Glomerular endothelial cell (primary cell): ENCODE measurements at regions not wholly inside any gene's neighbourhood (a gene's known extent, or its start where the extent isn't known, plus 50 kb on each side); places are given as distances from the start of the nearest gene placed in this dataset.

Experiments
- DNase-seq: peaks from one replicate; pipeline ENCODE4 v3.0.0-alpha.2; 2011; ENCODE audit warnings: low read depth, low spot score; ENCODE audit errors: extremely low read depth

DNA sequence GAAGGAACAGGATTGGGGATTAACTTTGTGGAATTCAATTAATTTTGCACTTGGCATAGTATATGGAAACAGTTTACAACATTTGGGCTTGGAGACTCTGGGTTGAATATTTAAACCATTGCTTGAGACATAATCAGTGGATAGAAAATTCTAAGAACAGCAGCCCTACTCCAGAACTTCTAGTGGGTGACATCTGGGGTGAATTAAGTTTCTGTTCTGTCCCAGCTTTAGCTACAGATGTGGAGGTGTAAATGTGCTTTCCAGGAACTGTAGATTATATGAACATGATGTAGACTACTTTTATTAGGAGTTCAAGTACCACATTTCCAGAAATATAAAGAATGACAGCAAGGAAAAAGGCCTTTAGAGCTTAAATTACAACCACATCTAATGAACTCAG is 51.9 kb upstream of the SKAP2 start:
- DNase-seq: no peak
